Epithelial cell of proximal tubule (primary cell): ENCODE measurements at regions not wholly inside any gene's neighbourhood (a gene's known extent, or its start where the extent isn't known, plus 50 kb on each side); places are given as distances from the start of the nearest gene placed in this dataset.

ENCODE experiments used
- DNase-seq: peaks from one replicate; pipeline ENCODE4 v3.0.0-alpha.2; 2011; ENCODE audit warnings: low read depth
- H3K4me3 ChIP-seq: 2 replicates; pipeline ENCODE4 v1.5.1; 2011; ENCODE audit warnings: low read depth, mild to moderate bottlenecking, low read length
- TF ChIP-seq, protein P1 (sequence below): conservative IDR thresholded peaks from 2 replicates; pipeline ENCODE4 v1.5.1; 2012; ENCODE audit warnings: low read depth, mild to moderate bottlenecking, low read length

- TF ChIP-seq, protein P1, sequence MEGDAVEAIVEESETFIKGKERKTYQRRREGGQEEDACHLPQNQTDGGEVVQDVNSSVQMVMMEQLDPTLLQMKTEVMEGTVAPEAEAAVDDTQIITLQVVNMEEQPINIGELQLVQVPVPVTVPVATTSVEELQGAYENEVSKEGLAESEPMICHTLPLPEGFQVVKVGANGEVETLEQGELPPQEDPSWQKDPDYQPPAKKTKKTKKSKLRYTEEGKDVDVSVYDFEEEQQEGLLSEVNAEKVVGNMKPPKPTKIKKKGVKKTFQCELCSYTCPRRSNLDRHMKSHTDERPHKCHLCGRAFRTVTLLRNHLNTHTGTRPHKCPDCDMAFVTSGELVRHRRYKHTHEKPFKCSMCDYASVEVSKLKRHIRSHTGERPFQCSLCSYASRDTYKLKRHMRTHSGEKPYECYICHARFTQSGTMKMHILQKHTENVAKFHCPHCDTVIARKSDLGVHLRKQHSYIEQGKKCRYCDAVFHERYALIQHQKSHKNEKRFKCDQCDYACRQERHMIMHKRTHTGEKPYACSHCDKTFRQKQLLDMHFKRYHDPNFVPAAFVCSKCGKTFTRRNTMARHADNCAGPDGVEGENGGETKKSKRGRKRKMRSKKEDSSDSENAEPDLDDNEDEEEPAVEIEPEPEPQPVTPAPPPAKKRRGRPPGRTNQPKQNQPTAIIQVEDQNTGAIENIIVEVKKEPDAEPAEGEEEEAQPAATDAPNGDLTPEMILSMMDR = peak; percentile 14
- peak overlapping the region; percentile 18 for H3K4me3 ChIP-seq
- DNase-seq = peak; percentile 96
Measured at GRCh38 chr9:115373000-115373709, 255.2 kb upstream of the TNC start.

DNA sequence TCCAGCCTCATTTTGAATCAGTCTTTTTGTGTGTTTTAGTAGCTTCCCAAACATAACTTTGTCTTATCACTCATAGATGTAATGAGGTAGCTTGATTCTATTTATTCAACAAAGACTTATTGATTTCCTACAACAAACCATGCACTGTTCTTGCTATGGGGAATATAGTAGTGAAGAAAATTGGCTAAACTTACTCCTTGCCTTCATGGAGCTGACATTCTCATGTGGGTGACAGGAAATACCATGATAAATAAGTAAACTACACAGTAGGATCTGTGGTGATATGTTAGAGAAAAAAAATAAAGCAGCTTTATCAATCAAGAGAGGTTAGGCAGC, 255.7 kb upstream of the TNC start:
- TF ChIP-seq, protein P1 = no peak
- no peak for DNase-seq
- H3K4me3 ChIP-seq = no peak overlapping the region

- H3K4me3 ChIP-seq = no peak overlapping the region
- DNase-seq = no peak
Measured at GRCh38 chr9:115374724-115375268, 256.8 kb upstream of the TNC start.

GRCh38 chr9:115378241-115378640, 260.3 kb upstream of the TNC start:
- TF ChIP-seq, protein P1 = no peak
- no peak for DNase-seq
- H3K4me3 ChIP-seq = no peak overlapping the region

More at GRCh38 chr9:115374724-115375268, 256.8 kb upstream of the TNC start:
- TF ChIP-seq, protein P1 = no peak

GRCh38 chr9:115378758-115379157, 260.8 kb upstream of the TNC start:
- TF ChIP-seq, protein P1 = no peak
- no peak for DNase-seq
- no peak overlapping the region for H3K4me3 ChIP-seq

GRCh38 chr9:115379719-115380118, 261.8 kb upstream of the TNC start:
- TF ChIP-seq, protein P1 = no peak
- H3K4me3 ChIP-seq = no peak overlapping the region
- no peak for DNase-seq

- no peak for DNase-seq
- no peak overlapping the region for H3K4me3 ChIP-seq
- TF ChIP-seq, protein P1 = no peak
Measured at GRCh38 chr9:115382865-115383264, 264.9 kb upstream of the TNC start.
